ENCODE measurements at regions not wholly inside any gene's neighbourhood (a gene's known extent, or its start where the extent isn't known, plus 50 kb on each side); places are given as distances from the start of the nearest gene placed in this dataset.

GRCh38 chr1:58927041-58927721, 143.3 kb upstream of the JUN start:
- H3K27ac ChIP-seq = peak overlapping the region; percentile 49 to 84 (median 69)
- H3K4me1 ChIP-seq = peaks cover 10 to 75% (median 31%) of the 10 kb centered on the region in 3 donors
- no peak overlapping the region for H3K4me3 ChIP-seq
- intact Hi-C loops (cut with DNase I) = no loop called here
- H3K27me3 ChIP-seq = no peaks in the 10 kb centered on the region
- TF ChIP-seq POLR2A (IDR thresholded peaks at IDR 0.05) (no peak), CTCF (IDR thresholded peaks at IDR 0.05) (no peak)
- H3K9me3 ChIP-seq = no peaks in the 10 kb centered on the region
- no peaks in the 10 kb centered on the region for H3K36me3 ChIP-seq
- WGBS, 2 donors = 53 to 74% methylated on average over 4 of the region's 4 CpGs
- DNase-seq = no peak

- H3K27me3 ChIP-seq = no peaks in the 10 kb centered on the region
- H3K36me3 ChIP-seq = no peaks in the 10 kb centered on the region
- WGBS, 2 donors = 46 to 81% methylated on average over 3 of the region's 3 CpGs
- no peaks in the 10 kb centered on the region for H3K9me3 ChIP-seq
- intact Hi-C loops (cut with DNase I) = no loop called here
- H3K4me1 ChIP-seq = peaks cover 15 to 75% (median 27%) of the 10 kb centered on the region in 3 donors
- H3K4me3 ChIP-seq = no peak overlapping the region
- no peak for DNase-seq
- peak overlapping the region; percentile 49 to 84 (median 69) for H3K27ac ChIP-seq
- no peak for TF ChIP-seq POLR2A (IDR thresholded peaks at IDR 0.05)
- no peak for TF ChIP-seq CTCF (IDR thresholded peaks at IDR 0.05)
Observed at GRCh38 chr1:58927722-58928085, 143.9 kb upstream of the JUN start.

GRCh38 chr1:58928514-58928913, 144.7 kb upstream of the JUN start:
- Histone ChIP-seq H3K27me3 (no peaks in the 10 kb centered on the region), H3K4me1 (peaks cover 20 to 77% (median 27%) of the 10 kb centered on the region in 3 donors), H3K27ac (peak overlapping the region in 2 of 4 donors; percentile 79 to 84), H3K36me3 (no peaks in the 10 kb centered on the region), H3K4me3 (no peak overlapping the region), H3K9me3 (no peaks in the 10 kb centered on the region)
- WGBS, 2 donors = 84 to 87% methylated on average over 6 of the region's 6 CpGs
- TF ChIP-seq CTCF (IDR thresholded peaks at IDR 0.05) (no peak), POLR2A (IDR thresholded peaks at IDR 0.05) (no peak)
- no peak for DNase-seq
- intact Hi-C loops (cut with DNase I) = no loop called here

GRCh38 chr1:58929671-58930325, 146.0 kb upstream of the JUN start:
- no peaks in the 10 kb centered on the region for H3K27me3 ChIP-seq
- H3K9me3 ChIP-seq = no peaks in the 10 kb centered on the region
- DNase-seq = no peak
- H3K27ac ChIP-seq = peak overlapping the region; percentile 3 to 73 (median 48)
- H3K36me3 ChIP-seq = no peaks in the 10 kb centered on the region
- H3K4me3 ChIP-seq = no peak overlapping the region
- TF ChIP-seq POLR2A (IDR thresholded peaks at IDR 0.05) (no peak), CTCF (IDR thresholded peaks at IDR 0.05) (no peak)
- H3K4me1 ChIP-seq = peaks cover 20 to 90% (median 28%) of the 10 kb centered on the region in 3 donors
- WGBS, 2 donors = 58 to 60% methylated on average over 11 of the region's 11 CpGs
- intact Hi-C loops (cut with DNase I) = no loop called here

- 94% methylated on average over 2 of the region's 2 CpGs for WGBS, 2 donors
- TF ChIP-seq CTCF (IDR thresholded peaks at IDR 0.05) (no peak), POLR2A (IDR thresholded peaks at IDR 0.05) (no peak)
Observed at GRCh38 chr1:58931024-58931423, 147.2 kb upstream of the JUN start.

More at GRCh38 chr1:58931024-58931423, 147.2 kb upstream of the JUN start:
- Histone ChIP-seq H3K4me1 (peaks cover 20 to 98% (median 28%) of the 10 kb centered on the region in 3 donors), H3K9me3 (no peaks in the 10 kb centered on the region), H3K27me3 (no peaks in the 10 kb centered on the region), H3K36me3 (no peaks in the 10 kb centered on the region), H3K27ac (no peak overlapping the region), H3K4me3 (no peak overlapping the region)
- no peak for DNase-seq
- intact Hi-C loops (cut with DNase I) = no loop called here
